IMR-90 (cell line): ENCODE measurements at regions not wholly inside any gene's neighbourhood (a gene's known extent, or its start where the extent isn't known, plus 50 kb on each side); places are given as distances from the start of the nearest gene placed in this dataset.
"Not testable (repeated sequence)": the region's sequence is repeated elsewhere in the genome, so short reads cannot be mapped to it uniquely, and the experiment has no call there.

Experiments used
- BHLHE40 ChIP-seq: fragments of 150-350 bp; IDR thresholded peaks from 2 replicates; pipeline ENCODE4 v1.6.1; 2016; ENCODE audit warnings: mild to moderate bottlenecking, low read depth, low read length
- CTCF ChIP-seq: conservative IDR thresholded peaks from 2 replicates; pipeline ENCODE4 v1.5.1; 2012; ENCODE audit warnings: mild to moderate bottlenecking, low read depth, low read length, improper control_type of control experiment
- FOS ChIP-seq: fragments of 150-350 bp; IDR thresholded peaks from 2 replicates; pipeline ENCODE4 v1.6.1; 2016; ENCODE audit warnings: low read depth, low read length
- MAFK ChIP-seq: IDR thresholded peaks from 2 replicates; pipeline ENCODE4 v1.6.1; 2012; ENCODE audit warnings: low read depth, low read length, improper control_type of control experiment
- MAZ ChIP-seq: IDR thresholded peaks from 2 replicates; pipeline ENCODE4 v1.6.1; 2012; ENCODE audit warnings: low read depth, mild to moderate bottlenecking, low read length, improper control_type of control experiment, moderate library complexity, borderline replicate concordance
- POLR2A ChIP-seq: IDR thresholded peaks from 2 replicates; pipeline ENCODE4 v1.6.1; 2012; ENCODE audit warnings: mild to moderate bottlenecking, low read depth, low read length
- RAD21 ChIP-seq: IDR thresholded peaks from 2 replicates; pipeline ENCODE4 v1.6.1; 2012; ENCODE audit warnings: low read length, improper control_type of control experiment

- TF ChIP-seq CTCF, BHLHE40, RAD21, POLR2A, FOS, MAZ, MAFK: not testable (repeated sequence)
Measured at GRCh38 chr6:51206686-51207085, 388.0 kb downstream of the TFAP2B start.
